ENCODE measurements at regions not wholly inside any gene's neighbourhood (a gene's known extent, or its start where the extent isn't known, plus 50 kb on each side); places are given as distances from the start of the nearest gene placed in this dataset.

DNA sequence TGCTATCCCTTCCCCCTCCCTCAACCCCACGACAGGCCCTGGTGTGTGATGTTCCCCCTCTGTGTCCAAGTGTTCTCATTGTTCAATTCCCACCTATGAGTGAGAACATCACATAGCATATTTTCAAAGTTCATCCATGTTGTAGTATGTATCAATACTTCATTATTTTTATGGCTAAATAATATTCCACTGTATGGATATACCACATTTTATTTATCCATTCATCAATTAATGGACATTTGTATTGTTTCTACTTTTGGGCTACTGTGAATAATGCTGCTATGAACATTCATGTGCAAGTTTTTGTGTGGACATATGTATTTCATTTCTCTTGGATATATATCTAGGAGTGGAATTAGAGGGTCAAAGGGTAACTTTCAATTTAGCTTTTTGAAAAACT is 58.7 kb upstream of the ARMC2 start:
- TF ChIP-seq POLR2A (IDR thresholded peaks at IDR 0.05), result no peak
- TF ChIP-seq, protein P1, sequence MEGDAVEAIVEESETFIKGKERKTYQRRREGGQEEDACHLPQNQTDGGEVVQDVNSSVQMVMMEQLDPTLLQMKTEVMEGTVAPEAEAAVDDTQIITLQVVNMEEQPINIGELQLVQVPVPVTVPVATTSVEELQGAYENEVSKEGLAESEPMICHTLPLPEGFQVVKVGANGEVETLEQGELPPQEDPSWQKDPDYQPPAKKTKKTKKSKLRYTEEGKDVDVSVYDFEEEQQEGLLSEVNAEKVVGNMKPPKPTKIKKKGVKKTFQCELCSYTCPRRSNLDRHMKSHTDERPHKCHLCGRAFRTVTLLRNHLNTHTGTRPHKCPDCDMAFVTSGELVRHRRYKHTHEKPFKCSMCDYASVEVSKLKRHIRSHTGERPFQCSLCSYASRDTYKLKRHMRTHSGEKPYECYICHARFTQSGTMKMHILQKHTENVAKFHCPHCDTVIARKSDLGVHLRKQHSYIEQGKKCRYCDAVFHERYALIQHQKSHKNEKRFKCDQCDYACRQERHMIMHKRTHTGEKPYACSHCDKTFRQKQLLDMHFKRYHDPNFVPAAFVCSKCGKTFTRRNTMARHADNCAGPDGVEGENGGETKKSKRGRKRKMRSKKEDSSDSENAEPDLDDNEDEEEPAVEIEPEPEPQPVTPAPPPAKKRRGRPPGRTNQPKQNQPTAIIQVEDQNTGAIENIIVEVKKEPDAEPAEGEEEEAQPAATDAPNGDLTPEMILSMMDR (IDR thresholded peaks at IDR 0.05), result no peak
